K562 (cell line): ENCODE measurements at regions not wholly inside any gene's neighbourhood (a gene's known extent, or its start where the extent isn't known, plus 50 kb on each side); places are given as distances from the start of the nearest gene placed in this dataset.

Experiments
- ATAC-seq: fragments of 200-7000 bp; cut with Tn5 transposase; 3 replicates; pipeline ENCODE4 v1.9.1; 2020; ENCODE audit warnings: moderate library complexity
- BruUV-seq: library from RNA; stranded (reverse); fragments of 400-500 nt; replicated peaks from 2 replicates; lab custom pipeline; 2021; lab: Mats Ljungman, UMichigan
- CTCF ChIA-PET: fragments of 300-600 bp; formaldehyde crosslinking; extraction: SDS; loops from one replicate; lab custom pipeline; 2021; ENCODE audit warnings: low intra/inter-chr PET ratio; lab: Yijun Ruan, JAX
- POLR2A ChIA-PET: fragments of 300-600, 350-650 bp; sonication (Branson Sonifier 250); formaldehyde crosslinking; extraction: SDS; loops from one replicate; lab custom pipeline; 2021; ENCODE audit warnings: antibody characterized with exemption, inconsistent platforms; lab: Yijun Ruan, JAX
- DNase-seq, 4 experiments: peaks; one replicate each; pipeline versions ENCODE4 v3.0.0 to v3.0.0-alpha.2; 2011 to 2018; ENCODE audit warnings: low spot score in 3 of 4, mixed read lengths in 3 of 4; ENCODE audit errors: extremely low read depth in 1 of 4
- FAIRE-seq: peaks from 2 replicates; lab custom pipeline; 2011; peaks lifted over from hg19 to GRCh38; lab: Jason Lieb, UNC
- H2AFZ ChIP-seq: 2 replicates; pipeline ENCODE4 v1.6.0; 2011; ENCODE audit warnings: low read depth, low read length, control low read depth, inconsistent platforms
- H3K27ac ChIP-seq: fragments of 200-600 bp; 3 replicates; pipeline ENCODE4 v1.8.0; 2011; ENCODE audit warnings: low read depth, mild to moderate bottlenecking, control low read depth, inconsistent platforms, low read length, moderate library complexity, mixed read lengths; ENCODE audit errors: extremely low read depth
- H3K27me3 ChIP-seq, 2 experiments: fragments of 300-600 bp in 1 of 2; 2 replicates in 1 of 2; 3 replicates in 1 of 2; pipeline versions ENCODE4 v1.6.0 to v1.8.0; 2011; ENCODE audit warnings: inconsistent platforms in 2 of 2, low read length in 2 of 2, mild to moderate bottlenecking in 1 of 2, mixed read lengths in 1 of 2, moderate library complexity in 1 of 2; ENCODE audit not compliant: control insufficient read depth in 2 of 2, insufficient read depth in 2 of 2
- H3K36me3 ChIP-seq: fragments of 300-600 bp; 3 replicates; pipeline ENCODE4 v1.8.0; 2011; ENCODE audit warnings: mild to moderate bottlenecking, low read length, inconsistent platforms; ENCODE audit not compliant: control insufficient read depth, insufficient read depth
- H3K4me1 ChIP-seq, 2 experiments: fragments of 200-600 bp in 1 of 2; replicated peaks in 1 of 2; 2 replicates in 1 of 2; 3 replicates in 1 of 2; pipeline versions ENCODE4 v1.5.1 to v1.8.0; 2011; ENCODE audit warnings: inconsistent platforms in 2 of 2, low read length in 2 of 2, mild to moderate bottlenecking in 1 of 2, mixed read lengths in 1 of 2, moderate library complexity in 1 of 2; ENCODE audit not compliant: control insufficient read depth in 2 of 2, insufficient read depth in 2 of 2
- H3K4me2 ChIP-seq: 2 replicates; pipeline ENCODE4 v1.6.1; 2011; ENCODE audit warnings: low read length, control low read depth, inconsistent platforms, mixed read lengths; ENCODE audit not compliant: insufficient read depth
- H3K4me3 ChIP-seq: fragments of 200-600 bp; sonication (generic), shearing (Covaris generic); 2 replicates; pipeline ENCODE4 v1.5.1; 2016; ENCODE audit warnings: control low read depth, inconsistent platforms
- H3K79me2 ChIP-seq: fragments of 200-600 bp; 3 replicates; pipeline ENCODE4 v1.8.0; 2011; ENCODE audit warnings: low read length, inconsistent platforms; ENCODE audit not compliant: control insufficient read depth, insufficient read depth
- H3K9ac ChIP-seq, 2 experiments: 2 replicates each; pipeline versions ENCODE4 v1.6.0 to v1.6.1; 2011; ENCODE audit warnings: low read depth in 2 of 2, low read length in 2 of 2, control low read depth in 1 of 2, inconsistent platforms in 1 of 2, mild to moderate bottlenecking in 1 of 2, mixed read lengths in 1 of 2; ENCODE audit not compliant: insufficient read depth in 1 of 2
- H3K9me1 ChIP-seq: one replicate; pipeline ENCODE4 v1.6.0; 2011; ENCODE audit warnings: inconsistent platforms, mild to moderate bottlenecking, low read length, moderate library complexity; ENCODE audit not compliant: control insufficient read depth, insufficient read depth
- H3K9me3 ChIP-seq: replicated peaks from 2 replicates; pipeline ENCODE4 v1.5.1; 2011; ENCODE audit warnings: low read depth, low read length, inconsistent platforms; ENCODE audit not compliant: control insufficient read depth, insufficient read depth
- H4K20me1 ChIP-seq: replicated peaks from 2 replicates; pipeline ENCODE4 v1.6.1; 2011; ENCODE audit warnings: low read length, inconsistent platforms, mixed read lengths; ENCODE audit not compliant: control insufficient read depth, insufficient read depth
- CHCHD3 ChIP-seq: fragments of 250-450 bp; sonication (Bioruptor Pico); IDR thresholded peaks from 2 replicates; pipeline ENCODE4 v2.1.2; 2022; ENCODE audit warnings: mild to moderate bottlenecking
- DEAF1 ChIP-seq: fragments of 450-650 bp; formaldehyde crosslinking; IDR thresholded peaks from 2 replicates; pipeline ENCODE4 v1.4.0; 2020; ENCODE audit warnings: mild to moderate bottlenecking, moderate library complexity
- ELK1 ChIP-seq: sonication (generic); formaldehyde crosslinking; IDR thresholded peaks from 2 replicates; pipeline ENCODE4 v1.8.1; 2022; ENCODE audit warnings: missing genetic modification reagents
- ETS2 ChIP-seq: IDR thresholded peaks from 2 replicates; pipeline ENCODE4 v1.6.1; 2016; ENCODE audit warnings: borderline replicate concordance, missing genetic modification characterization, mild to moderate bottlenecking, moderate library complexity, missing compliant biosample characterization; ENCODE audit not compliant: poor library complexity, severe bottlenecking
- FOXA1 ChIP-seq: fragments of 450-650 bp; IDR thresholded peaks from 2 replicates; pipeline ENCODE4 v1.6.1; 2016; ENCODE audit warnings: mild to moderate bottlenecking, borderline replicate concordance
- HDAC3 ChIP-seq: fragments of 450-650 bp; IDR thresholded peaks from 2 replicates; pipeline ENCODE4 v1.6.1; 2018; ENCODE audit warnings: borderline replicate concordance, mild to moderate bottlenecking, moderate library complexity; ENCODE audit not compliant: partially characterized antibody
- NFIX ChIP-seq: fragments of 250-450 bp; sonication (Bioruptor Pico); IDR thresholded peaks from 2 replicates; pipeline ENCODE4 v1.4.0; 2020; ENCODE audit warnings: low read depth, mild to moderate bottlenecking, moderate library complexity
- PYGO2 ChIP-seq: fragments of 450-650 bp; IDR thresholded peaks from 2 replicates; pipeline ENCODE4 v1.6.1; 2016; ENCODE audit warnings: mild to moderate bottlenecking, missing genetic modification characterization, moderate library complexity, missing compliant biosample characterization
- ZBTB34 ChIP-seq: fragments of 250-450 bp; sonication (Bioruptor Pico); IDR thresholded peaks from 2 replicates; pipeline ENCODE4 v1.8.0; 2021; ENCODE audit warnings: mild to moderate bottlenecking, moderate library complexity
- ZNF212 ChIP-seq: fragments of 450-650 bp; formaldehyde crosslinking; IDR thresholded peaks from 2 replicates; pipeline ENCODE4 v1.4.0; 2020; ENCODE audit warnings: mild to moderate bottlenecking
- ZNF395 ChIP-seq: fragments of 200-800 bp; sonication (Bioruptor generic); IDR thresholded peaks from 2 replicates; pipeline ENCODE4 v1.6.1; 2017; ENCODE audit warnings: missing genetic modification characterization, missing compliant biosample characterization
- ZNF507 ChIP-seq: conservative IDR thresholded peaks from 2 replicates; pipeline ENCODE4 v1.6.1; 2017; ENCODE audit warnings: missing genetic modification characterization, missing compliant biosample characterization
- ZNF586 ChIP-seq: fragments of 450-650 bp; formaldehyde crosslinking; conservative IDR thresholded peaks from 2 replicates; pipeline ENCODE4 v1.4.0; 2020; ENCODE audit warnings: mild to moderate bottlenecking, moderate library complexity
- in situ Hi-C: fragments of 300-500 bp; cut with MboI; formaldehyde crosslinking; loops from 4 replicates; pipeline ENCODE4 v1.15.0; 2018; ENCODE audit warnings: inconsistent platforms, mixed read lengths
- intact Hi-C: fragments of 100-400 bp; cut with micrococcal nuclease; formaldehyde crosslinking; loops from 2 replicates; pipeline ENCODE4 v1.14.2; 2022

- TF ChIP-seq NFIX (CRISPR knock-in tag) (no peak), HDAC3 (no peak)
Observed at GRCh38 chr7:12131122-12131521, 80.0 kb upstream of the TMEM106B start (continued).

GRCh38 chr7:12133865-12134264 is 77.2 kb upstream of the TMEM106B start:
- ChIA-PET POLR2A (no interaction called here), CTCF (interaction anchor here (0.6 kb wide), 1 partner anchor 158 kb away, joined by 3 read pairs; no protein-coding TSS in a partner anchor)
- H3K9me1 ChIP-seq = peaks cover 2% of the 10 kb centered on the region
- FAIRE-seq (no peak), ATAC-seq (no peak), DNase-seq (no peak)
- H3K4me3 ChIP-seq = no peak overlapping the region
- TF ChIP-seq ZNF507 (tag) = no peak
- no peak for TF ChIP-seq PYGO2 (tag)
- no peak for TF ChIP-seq ELK1 (CRISPR knock-in tag)
- TF ChIP-seq CHCHD3 (CRISPR knock-in tag) = no peak
- no peak for TF ChIP-seq DEAF1 (CRISPR knock-in tag)
- TF ChIP-seq ZNF586 (CRISPR knock-in tag) = no peak
- no peak for TF ChIP-seq ZNF212
- TF ChIP-seq ZBTB34 (CRISPR knock-in tag) = no peak
- TF ChIP-seq ETS2 (tag) = no peak
- no peak for TF ChIP-seq FOXA1
- TF ChIP-seq ZNF395 (CRISPR knock-in tag) = no peak
- no TSS peak for BruUV-seq
- H3K9ac ChIP-seq = no peak overlapping the region
- intact Hi-C loops (no loop called here), in situ Hi-C loops (no loop called here)
- H3K4me1 ChIP-seq = no peaks in the 10 kb centered on the region
- H3K4me2 ChIP-seq = no peak overlapping the region
- no peaks in the 10 kb centered on the region for H3K36me3 ChIP-seq
- no peaks in the 10 kb centered on the region for H3K27me3 ChIP-seq
- no peaks in the 10 kb centered on the region for H3K9me3 ChIP-seq
- H3K27ac ChIP-seq = no peak overlapping the region
- no peaks in the 10 kb centered on the region for H3K79me2 ChIP-seq
- H2AFZ ChIP-seq = no peak overlapping the region
- no peaks in the 10 kb centered on the region for H4K20me1 ChIP-seq
